ENCODE measurements at regions not wholly inside any gene's neighbourhood (a gene's known extent, or its start where the extent isn't known, plus 50 kb on each side); places are given as distances from the start of the nearest gene placed in this dataset.

DNA sequence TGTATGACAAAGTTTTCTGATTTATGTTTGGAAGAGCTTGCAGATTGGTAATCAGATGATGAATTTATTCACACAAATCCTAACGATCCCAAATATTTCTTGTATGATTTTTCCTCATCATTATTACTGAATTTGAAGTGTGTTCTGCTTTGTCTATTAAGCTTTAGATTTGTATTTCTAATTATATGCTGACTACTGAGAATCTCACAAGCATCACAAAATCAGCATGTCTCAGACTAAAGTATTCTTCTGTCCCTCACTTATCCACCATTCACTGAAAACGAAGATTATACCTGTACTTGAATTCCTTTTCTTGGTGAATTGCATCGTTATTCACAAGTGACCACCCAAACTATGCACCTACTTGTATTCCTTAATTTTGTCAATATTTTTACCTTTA lies 796.3 kb upstream of the MAP3K7 start:
- intact Hi-C loops (cut with DNase I; ENCODE audit: low total_unique reads) = no loop called here

GRCh38 chr6:91376686-91377085 lies 789.8 kb upstream of the MAP3K7 start:
- Histone ChIP-seq H3K4me3 (no peak overlapping the region), H3K36me3 (no peaks in the 10 kb centered on the region), H3K27ac (no peak overlapping the region), H3K9me3 (no peaks in the 10 kb centered on the region), H3K4me1 (no peaks in the 10 kb centered on the region), H3K27me3 (no peaks in the 10 kb centered on the region)
- TF ChIP-seq POLR2AphosphoS5 (IDR thresholded peaks at IDR 0.05) (no peak), POLR2A (IDR thresholded peaks at IDR 0.05) (no peak)
- TF ChIP-seq, protein P1, sequence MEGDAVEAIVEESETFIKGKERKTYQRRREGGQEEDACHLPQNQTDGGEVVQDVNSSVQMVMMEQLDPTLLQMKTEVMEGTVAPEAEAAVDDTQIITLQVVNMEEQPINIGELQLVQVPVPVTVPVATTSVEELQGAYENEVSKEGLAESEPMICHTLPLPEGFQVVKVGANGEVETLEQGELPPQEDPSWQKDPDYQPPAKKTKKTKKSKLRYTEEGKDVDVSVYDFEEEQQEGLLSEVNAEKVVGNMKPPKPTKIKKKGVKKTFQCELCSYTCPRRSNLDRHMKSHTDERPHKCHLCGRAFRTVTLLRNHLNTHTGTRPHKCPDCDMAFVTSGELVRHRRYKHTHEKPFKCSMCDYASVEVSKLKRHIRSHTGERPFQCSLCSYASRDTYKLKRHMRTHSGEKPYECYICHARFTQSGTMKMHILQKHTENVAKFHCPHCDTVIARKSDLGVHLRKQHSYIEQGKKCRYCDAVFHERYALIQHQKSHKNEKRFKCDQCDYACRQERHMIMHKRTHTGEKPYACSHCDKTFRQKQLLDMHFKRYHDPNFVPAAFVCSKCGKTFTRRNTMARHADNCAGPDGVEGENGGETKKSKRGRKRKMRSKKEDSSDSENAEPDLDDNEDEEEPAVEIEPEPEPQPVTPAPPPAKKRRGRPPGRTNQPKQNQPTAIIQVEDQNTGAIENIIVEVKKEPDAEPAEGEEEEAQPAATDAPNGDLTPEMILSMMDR (IDR thresholded peaks at IDR 0.05) = no peak
- intact Hi-C loops (cut with DNase I; ENCODE audit: low total_unique reads) = no loop called here
- no peak for DNase-seq (ENCODE audit: low spot score in 2 of 2)

More for the DNA sequence above, 796.3 kb upstream of the MAP3K7 start:
- TF ChIP-seq POLR2A (IDR thresholded peaks at IDR 0.05) = no peak
- TF ChIP-seq, protein P1 (IDR thresholded peaks at IDR 0.05) = no peak
- no peak for TF ChIP-seq POLR2AphosphoS5 (IDR thresholded peaks at IDR 0.05)
- no peaks in the 10 kb centered on the region for H3K4me1 ChIP-seq
- no peak overlapping the region for H3K4me3 ChIP-seq
- peaks cover under 1 to 5% of the 10 kb centered on the region in 2 donors for H3K9me3 ChIP-seq
- no peaks in the 10 kb centered on the region for H3K27me3 ChIP-seq
- no peaks in the 10 kb centered on the region for H3K36me3 ChIP-seq
- DNase-seq (ENCODE audit: low spot score in 2 of 2) = no peak
- H3K27ac ChIP-seq = no peak overlapping the region

DNA sequence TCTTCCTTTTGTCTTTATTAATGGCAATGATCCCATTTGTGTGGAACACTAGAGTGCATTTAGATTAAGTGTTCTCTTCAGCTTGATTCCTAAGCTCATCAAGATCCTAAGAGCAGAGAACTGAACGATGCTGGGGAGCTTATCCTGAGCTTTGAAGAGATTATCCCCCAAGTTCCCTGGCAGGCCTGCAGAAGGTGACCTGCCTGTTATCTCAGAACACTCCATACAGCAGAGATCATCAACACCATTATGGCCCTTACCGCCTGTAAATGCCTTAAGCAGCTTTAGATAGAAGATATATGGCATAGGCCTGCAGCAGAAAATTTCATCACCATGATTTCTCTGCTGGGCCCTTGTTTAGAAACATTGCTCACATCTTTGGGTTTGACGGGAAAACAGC lies 779.9 kb upstream of the MAP3K7 start:
- intact Hi-C loops (cut with DNase I; ENCODE audit: low total_unique reads) = no loop called here
- H3K27me3 ChIP-seq = no peaks in the 10 kb centered on the region
- DNase-seq (ENCODE audit: low spot score in 2 of 2) = no peak
- no peak overlapping the region for H3K27ac ChIP-seq
- no peaks in the 10 kb centered on the region for H3K4me1 ChIP-seq
- no peaks in the 10 kb centered on the region for H3K9me3 ChIP-seq
- TF ChIP-seq, protein P1 (IDR thresholded peaks at IDR 0.05) = no peak
- TF ChIP-seq POLR2AphosphoS5 (IDR thresholded peaks at IDR 0.05) = no peak
- no peak for TF ChIP-seq POLR2A (IDR thresholded peaks at IDR 0.05)
- H3K4me3 ChIP-seq = no peak overlapping the region
- no peaks in the 10 kb centered on the region for H3K36me3 ChIP-seq

GRCh38 chr6:91358986-91359385 lies 772.1 kb upstream of the MAP3K7 start:
- no peak for DNase-seq (ENCODE audit: low spot score in 2 of 2)
- intact Hi-C loops (cut with DNase I; ENCODE audit: low total_unique reads) = loop anchor here (5.0 kb wide), 1 partner anchor 727 kb away; no protein-coding TSS in a partner anchor
- no peaks in the 10 kb centered on the region for H3K9me3 ChIP-seq
- no peaks in the 10 kb centered on the region for H3K27me3 ChIP-seq
- H3K4me3 ChIP-seq = no peak overlapping the region
- no peak overlapping the region for H3K27ac ChIP-seq
- TF ChIP-seq POLR2AphosphoS5 (IDR thresholded peaks at IDR 0.05) (no peak), POLR2A (IDR thresholded peaks at IDR 0.05) (no peak)
- TF ChIP-seq, protein P1 (IDR thresholded peaks at IDR 0.05) = no peak
- H3K4me1 ChIP-seq = no peaks in the 10 kb centered on the region
- H3K36me3 ChIP-seq = no peaks in the 10 kb centered on the region

DNA sequence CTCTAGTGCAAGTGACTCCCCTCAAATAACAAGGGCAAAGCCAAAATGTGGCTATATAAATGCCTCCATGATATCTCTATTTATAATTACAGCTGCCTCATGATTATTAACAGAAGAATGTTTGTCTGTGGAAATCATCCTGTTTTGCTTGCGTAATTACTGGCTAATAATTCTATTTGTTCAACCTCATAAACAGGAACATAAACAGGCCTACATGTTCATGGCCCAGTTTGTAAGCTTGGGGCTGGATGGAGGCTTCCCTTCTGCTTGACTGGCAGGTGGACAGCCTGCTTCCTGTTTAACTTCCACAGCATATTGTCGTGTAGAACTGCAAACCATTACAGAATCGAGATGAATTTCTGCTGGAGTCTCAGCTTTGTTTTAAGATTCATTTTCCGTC lies 766.0 kb upstream of the MAP3K7 start:
- intact Hi-C loops (cut with DNase I; ENCODE audit: low total_unique reads) = no loop called here
- no peak overlapping the region for H3K27ac ChIP-seq
- no peaks in the 10 kb centered on the region for H3K4me1 ChIP-seq
- no peaks in the 10 kb centered on the region for H3K9me3 ChIP-seq
- no peaks in the 10 kb centered on the region for H3K36me3 ChIP-seq
- TF ChIP-seq POLR2A (IDR thresholded peaks at IDR 0.05) (no peak), POLR2AphosphoS5 (IDR thresholded peaks at IDR 0.05) (no peak)
- TF ChIP-seq, protein P1 (IDR thresholded peaks at IDR 0.05) = no peak
- H3K4me3 ChIP-seq = no peak overlapping the region
- DNase-seq (ENCODE audit: low spot score in 2 of 2) = no peak
- H3K27me3 ChIP-seq = no peaks in the 10 kb centered on the region

All from breast epithelium (tissue), 4 donors.